Sigmoid colon (tissue), 4 donors: ENCODE measurements at regions not wholly inside any gene's neighbourhood (a gene's known extent, or its start where the extent isn't known, plus 50 kb on each side); places are given as distances from the start of the nearest gene placed in this dataset.

Experiments used
- POLR2A ChIP-seq, 2 donors: fragments of 450-650 bp; IDR thresholded peaks; one replicate each; pipeline ENCODE4 v1.6.1; 2016; ENCODE audit warnings: antibody characterized with exemption in 2 of 2, mild to moderate bottlenecking in 2 of 2, moderate library complexity in 2 of 2
- POLR2AphosphoS5 ChIP-seq, 4 donors: sonication (generic); formaldehyde crosslinking; IDR thresholded peaks; one replicate each; pipeline ENCODE4 v1.6.1; 2017; ENCODE audit warnings: antibody characterized with exemption in 4 of 4
- TF ChIP-seq, protein P1 (sequence below), 4 experiments: fragments of 450-650 bp in 3 of 4; fragments of 200-600 bp in 1 of 4; IDR thresholded peaks; one replicate each; pipeline ENCODE4 v1.5.1; 2016 to 2019; ENCODE audit warnings: antibody characterized with exemption in 4 of 4, mild to moderate bottlenecking in 3 of 4, moderate library complexity in 2 of 4

DNA sequence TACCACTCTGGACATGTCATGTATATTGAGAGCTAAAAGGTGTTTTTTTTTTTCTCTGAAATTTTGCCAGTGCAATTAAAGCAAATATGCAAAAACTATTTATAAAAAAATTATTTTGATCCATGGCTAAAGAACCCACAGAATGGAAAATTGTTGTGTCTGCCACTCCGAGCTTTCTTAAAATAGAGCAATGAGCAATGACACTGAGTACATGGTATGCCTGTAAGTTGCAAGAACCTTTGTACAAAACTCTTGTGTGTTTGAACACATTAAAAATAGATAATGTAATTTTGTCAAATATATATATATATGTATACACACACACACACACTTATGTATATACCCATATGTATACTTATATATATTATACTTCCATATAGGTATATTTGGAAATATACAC, 1530.9 kb upstream of the B3GALT2 start:
- TF ChIP-seq, protein P1, sequence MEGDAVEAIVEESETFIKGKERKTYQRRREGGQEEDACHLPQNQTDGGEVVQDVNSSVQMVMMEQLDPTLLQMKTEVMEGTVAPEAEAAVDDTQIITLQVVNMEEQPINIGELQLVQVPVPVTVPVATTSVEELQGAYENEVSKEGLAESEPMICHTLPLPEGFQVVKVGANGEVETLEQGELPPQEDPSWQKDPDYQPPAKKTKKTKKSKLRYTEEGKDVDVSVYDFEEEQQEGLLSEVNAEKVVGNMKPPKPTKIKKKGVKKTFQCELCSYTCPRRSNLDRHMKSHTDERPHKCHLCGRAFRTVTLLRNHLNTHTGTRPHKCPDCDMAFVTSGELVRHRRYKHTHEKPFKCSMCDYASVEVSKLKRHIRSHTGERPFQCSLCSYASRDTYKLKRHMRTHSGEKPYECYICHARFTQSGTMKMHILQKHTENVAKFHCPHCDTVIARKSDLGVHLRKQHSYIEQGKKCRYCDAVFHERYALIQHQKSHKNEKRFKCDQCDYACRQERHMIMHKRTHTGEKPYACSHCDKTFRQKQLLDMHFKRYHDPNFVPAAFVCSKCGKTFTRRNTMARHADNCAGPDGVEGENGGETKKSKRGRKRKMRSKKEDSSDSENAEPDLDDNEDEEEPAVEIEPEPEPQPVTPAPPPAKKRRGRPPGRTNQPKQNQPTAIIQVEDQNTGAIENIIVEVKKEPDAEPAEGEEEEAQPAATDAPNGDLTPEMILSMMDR (IDR thresholded peaks at IDR 0.05) = no peak
- no peak for TF ChIP-seq POLR2AphosphoS5 (IDR thresholded peaks at IDR 0.05)
- no peak for TF ChIP-seq POLR2A (IDR thresholded peaks at IDR 0.05)
